SK-N-MC (cell line): ENCODE measurements at regions not wholly inside any gene's neighbourhood (a gene's known extent, or its start where the extent isn't known, plus 50 kb on each side); places are given as distances from the start of the nearest gene placed in this dataset.

Experiments used
- FOXP2 ChIP-seq: optimal IDR thresholded peaks from 2 replicates; pipeline ENCODE3; 2011; ENCODE audit warnings: mild to moderate bottlenecking, moderate library complexity; ENCODE audit not compliant: insufficient read depth; ENCODE audit errors: extremely low read length, control extremely low read depth
- POLR2AphosphoS5 ChIP-seq: IDR thresholded peaks from 2 replicates; pipeline ENCODE4 v1.6.1; 2012; ENCODE audit warnings: mild to moderate bottlenecking, low read depth, low read length, borderline replicate concordance

- no peak for TF ChIP-seq POLR2AphosphoS5
- TF ChIP-seq FOXP2, result no peak
These were observed 318.8 kb upstream of the SGCG start for GRCh38 chr13:22861958-22862466.
